IMR-90 (cell line): ENCODE measurements at regions not wholly inside any gene's neighbourhood (a gene's known extent, or its start where the extent isn't known, plus 50 kb on each side); places are given as distances from the start of the nearest gene placed in this dataset.
A peak's percentile ranks its signal among the peaks of the same experiment; 100 is the strongest.

Experiments used
- BHLHE40 ChIP-seq: fragments of 150-350 bp; IDR thresholded peaks from 2 replicates; pipeline ENCODE4 v1.6.1; 2016; ENCODE audit warnings: mild to moderate bottlenecking, low read depth, low read length
- CEBPB ChIP-seq: IDR thresholded peaks from 2 replicates; pipeline ENCODE4 v1.6.1; 2012; ENCODE audit warnings: low read depth, low read length, improper control_type of control experiment
- CHD1 ChIP-seq: IDR thresholded peaks from 2 replicates; pipeline ENCODE4 v1.6.1; 2012; ENCODE audit warnings: low read depth, low read length, improper control_type of control experiment
- MAZ ChIP-seq: IDR thresholded peaks from 2 replicates; pipeline ENCODE4 v1.6.1; 2012; ENCODE audit warnings: low read depth, mild to moderate bottlenecking, low read length, improper control_type of control experiment, moderate library complexity, borderline replicate concordance
- MXI1 ChIP-seq: IDR thresholded peaks from 2 replicates; pipeline ENCODE4 v1.6.1; 2012; ENCODE audit warnings: low read depth, mild to moderate bottlenecking, low read length, moderate library complexity, borderline replicate concordance
- NFE2L2 ChIP-seq: fragments of 150-350 bp; IDR thresholded peaks from 2 replicates; pipeline ENCODE4 v1.6.1; 2016; ENCODE audit warnings: low read depth, mild to moderate bottlenecking, low read length
- POLR2A ChIP-seq: IDR thresholded peaks from 2 replicates; pipeline ENCODE4 v1.6.1; 2012; ENCODE audit warnings: mild to moderate bottlenecking, low read depth, low read length
- RAD21 ChIP-seq: IDR thresholded peaks from 2 replicates; pipeline ENCODE4 v1.6.1; 2012; ENCODE audit warnings: low read length, improper control_type of control experiment
- RCOR1 ChIP-seq: IDR thresholded peaks from 2 replicates; pipeline ENCODE4 v1.6.1; 2012; ENCODE audit warnings: mild to moderate bottlenecking, low read length, improper control_type of control experiment; ENCODE audit not compliant: insufficient replicate concordance
- RFX5 ChIP-seq: IDR thresholded peaks from 2 replicates; pipeline ENCODE4 v1.8.0; 2012; ENCODE audit warnings: low read depth, mild to moderate bottlenecking, low read length, moderate library complexity
- TF ChIP-seq, protein P1 (sequence below): conservative IDR thresholded peaks from 2 replicates; pipeline ENCODE4 v1.5.1; 2012; ENCODE audit warnings: mild to moderate bottlenecking, low read depth, low read length, improper control_type of control experiment
- TF ChIP-seq, protein P2 (sequence below): fragments of 150-350 bp; IDR thresholded peaks from 2 replicates; pipeline ENCODE4 v1.6.1; 2017; ENCODE audit warnings: mild to moderate bottlenecking, antibody characterized with exemption, low read length, low read depth
- TF ChIP-seq, protein P3 (sequence below): fragments of 150-350 bp; IDR thresholded peaks from 2 replicates; pipeline ENCODE4 v1.6.1; 2016; ENCODE audit warnings: low read depth, mild to moderate bottlenecking, low read length, moderate library complexity, borderline replicate concordance

DNA sequence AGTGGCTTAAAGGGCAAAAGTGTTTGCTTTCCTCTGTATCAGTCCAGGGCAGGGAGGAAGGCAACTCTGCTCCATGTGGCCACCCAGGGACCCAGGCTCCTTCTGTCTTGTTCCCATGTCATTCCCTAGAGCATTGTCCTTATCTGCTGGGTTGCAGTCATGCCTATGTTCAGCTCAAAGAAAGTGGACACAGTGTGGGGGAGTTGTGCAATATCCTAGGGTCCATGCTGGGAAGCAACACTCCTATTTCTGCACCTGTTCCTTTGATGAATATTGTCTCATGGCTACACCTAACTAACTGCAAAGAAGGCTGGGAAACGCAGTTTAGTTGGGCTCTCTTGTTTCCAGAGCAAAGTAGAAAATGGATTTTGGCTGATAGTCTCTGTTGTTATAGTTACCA lies 107.0 kb upstream of the OTUD4 start:
- no peak for TF ChIP-seq RCOR1
- TF ChIP-seq, protein P1, sequence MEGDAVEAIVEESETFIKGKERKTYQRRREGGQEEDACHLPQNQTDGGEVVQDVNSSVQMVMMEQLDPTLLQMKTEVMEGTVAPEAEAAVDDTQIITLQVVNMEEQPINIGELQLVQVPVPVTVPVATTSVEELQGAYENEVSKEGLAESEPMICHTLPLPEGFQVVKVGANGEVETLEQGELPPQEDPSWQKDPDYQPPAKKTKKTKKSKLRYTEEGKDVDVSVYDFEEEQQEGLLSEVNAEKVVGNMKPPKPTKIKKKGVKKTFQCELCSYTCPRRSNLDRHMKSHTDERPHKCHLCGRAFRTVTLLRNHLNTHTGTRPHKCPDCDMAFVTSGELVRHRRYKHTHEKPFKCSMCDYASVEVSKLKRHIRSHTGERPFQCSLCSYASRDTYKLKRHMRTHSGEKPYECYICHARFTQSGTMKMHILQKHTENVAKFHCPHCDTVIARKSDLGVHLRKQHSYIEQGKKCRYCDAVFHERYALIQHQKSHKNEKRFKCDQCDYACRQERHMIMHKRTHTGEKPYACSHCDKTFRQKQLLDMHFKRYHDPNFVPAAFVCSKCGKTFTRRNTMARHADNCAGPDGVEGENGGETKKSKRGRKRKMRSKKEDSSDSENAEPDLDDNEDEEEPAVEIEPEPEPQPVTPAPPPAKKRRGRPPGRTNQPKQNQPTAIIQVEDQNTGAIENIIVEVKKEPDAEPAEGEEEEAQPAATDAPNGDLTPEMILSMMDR = no peak
- TF ChIP-seq POLR2A = no peak
- no peak for TF ChIP-seq RFX5
- no peak for TF ChIP-seq RAD21
- no peak for TF ChIP-seq CHD1
- TF ChIP-seq, protein P2, sequence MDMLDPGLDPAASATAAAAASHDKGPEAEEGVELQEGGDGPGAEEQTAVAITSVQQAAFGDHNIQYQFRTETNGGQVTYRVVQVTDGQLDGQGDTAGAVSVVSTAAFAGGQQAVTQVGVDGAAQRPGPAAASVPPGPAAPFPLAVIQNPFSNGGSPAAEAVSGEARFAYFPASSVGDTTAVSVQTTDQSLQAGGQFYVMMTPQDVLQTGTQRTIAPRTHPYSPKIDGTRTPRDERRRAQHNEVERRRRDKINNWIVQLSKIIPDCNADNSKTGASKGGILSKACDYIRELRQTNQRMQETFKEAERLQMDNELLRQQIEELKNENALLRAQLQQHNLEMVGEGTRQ = no peak
- TF ChIP-seq MXI1 = no peak
- TF ChIP-seq MAZ = no peak
- TF ChIP-seq NFE2L2 = no peak
- TF ChIP-seq, protein P3, sequence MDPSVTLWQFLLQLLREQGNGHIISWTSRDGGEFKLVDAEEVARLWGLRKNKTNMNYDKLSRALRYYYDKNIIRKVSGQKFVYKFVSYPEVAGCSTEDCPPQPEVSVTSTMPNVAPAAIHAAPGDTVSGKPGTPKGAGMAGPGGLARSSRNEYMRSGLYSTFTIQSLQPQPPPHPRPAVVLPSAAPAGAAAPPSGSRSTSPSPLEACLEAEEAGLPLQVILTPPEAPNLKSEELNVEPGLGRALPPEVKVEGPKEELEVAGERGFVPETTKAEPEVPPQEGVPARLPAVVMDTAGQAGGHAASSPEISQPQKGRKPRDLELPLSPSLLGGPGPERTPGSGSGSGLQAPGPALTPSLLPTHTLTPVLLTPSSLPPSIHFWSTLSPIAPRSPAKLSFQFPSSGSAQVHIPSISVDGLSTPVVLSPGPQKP = no peak
- no peak for TF ChIP-seq BHLHE40
- TF ChIP-seq CEBPB = peak; percentile 54
